Body of pancreas (tissue), 4 donors: ENCODE measurements at regions not wholly inside any gene's neighbourhood (a gene's known extent, or its start where the extent isn't known, plus 50 kb on each side); places are given as distances from the start of the nearest gene placed in this dataset.

Experiments used
- POLR2A ChIP-seq, 3 donors: fragments of 450-650 bp; IDR thresholded peaks; one replicate each; pipeline ENCODE4 v1.6.1; 2016; ENCODE audit warnings: antibody characterized with exemption in 3 of 3, mild to moderate bottlenecking in 2 of 3
- TF ChIP-seq, protein P1 (sequence below), 7 experiments: fragments of 450-650 bp in 4 of 7; fragments of 200-600 bp in 3 of 7; sonication (generic) in 3 of 7; IDR thresholded peaks; one replicate each; pipeline ENCODE4 v1.5.1; 2016 to 2019; ENCODE audit warnings: antibody characterized with exemption in 7 of 7

DNA sequence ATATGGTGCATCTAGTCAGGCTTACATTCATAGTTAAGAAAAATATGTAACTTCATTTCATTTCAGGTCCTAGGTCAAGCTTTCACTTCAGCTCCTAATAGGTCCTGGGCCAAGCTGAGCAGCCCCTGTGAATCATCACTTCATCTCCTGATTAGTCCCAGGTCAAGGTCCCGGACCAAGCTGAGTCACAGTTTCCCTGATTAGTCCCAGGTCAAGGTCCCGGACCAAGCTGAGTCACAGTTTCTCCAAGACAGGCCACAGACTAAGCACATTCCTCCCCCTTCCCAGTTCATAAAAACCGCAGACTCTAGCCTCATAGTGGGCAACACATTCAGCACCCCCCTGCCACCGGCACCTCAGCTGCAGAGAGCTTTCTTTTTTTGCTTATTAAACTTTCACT lies 1331.8 kb downstream of the PCDH19 start:
- TF ChIP-seq, protein P1, sequence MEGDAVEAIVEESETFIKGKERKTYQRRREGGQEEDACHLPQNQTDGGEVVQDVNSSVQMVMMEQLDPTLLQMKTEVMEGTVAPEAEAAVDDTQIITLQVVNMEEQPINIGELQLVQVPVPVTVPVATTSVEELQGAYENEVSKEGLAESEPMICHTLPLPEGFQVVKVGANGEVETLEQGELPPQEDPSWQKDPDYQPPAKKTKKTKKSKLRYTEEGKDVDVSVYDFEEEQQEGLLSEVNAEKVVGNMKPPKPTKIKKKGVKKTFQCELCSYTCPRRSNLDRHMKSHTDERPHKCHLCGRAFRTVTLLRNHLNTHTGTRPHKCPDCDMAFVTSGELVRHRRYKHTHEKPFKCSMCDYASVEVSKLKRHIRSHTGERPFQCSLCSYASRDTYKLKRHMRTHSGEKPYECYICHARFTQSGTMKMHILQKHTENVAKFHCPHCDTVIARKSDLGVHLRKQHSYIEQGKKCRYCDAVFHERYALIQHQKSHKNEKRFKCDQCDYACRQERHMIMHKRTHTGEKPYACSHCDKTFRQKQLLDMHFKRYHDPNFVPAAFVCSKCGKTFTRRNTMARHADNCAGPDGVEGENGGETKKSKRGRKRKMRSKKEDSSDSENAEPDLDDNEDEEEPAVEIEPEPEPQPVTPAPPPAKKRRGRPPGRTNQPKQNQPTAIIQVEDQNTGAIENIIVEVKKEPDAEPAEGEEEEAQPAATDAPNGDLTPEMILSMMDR (IDR thresholded peaks at IDR 0.05) = no peak
- no peak for TF ChIP-seq POLR2A (IDR thresholded peaks at IDR 0.05)
